ENCODE measurements at regions not wholly inside any gene's neighbourhood (a gene's known extent, or its start where the extent isn't known, plus 50 kb on each side); places are given as distances from the start of the nearest gene placed in this dataset.
"Not testable (repeated sequence)": the region's sequence is repeated elsewhere in the genome, so short reads cannot be mapped to it uniquely, and the experiment has no call there.

GRCh38 chr3:106104078-106104477 is 235.3 kb upstream of the CBLB start:
- no peak for DNase-seq
- intact Hi-C loops (cut with DNase I): no loop called here

DNA sequence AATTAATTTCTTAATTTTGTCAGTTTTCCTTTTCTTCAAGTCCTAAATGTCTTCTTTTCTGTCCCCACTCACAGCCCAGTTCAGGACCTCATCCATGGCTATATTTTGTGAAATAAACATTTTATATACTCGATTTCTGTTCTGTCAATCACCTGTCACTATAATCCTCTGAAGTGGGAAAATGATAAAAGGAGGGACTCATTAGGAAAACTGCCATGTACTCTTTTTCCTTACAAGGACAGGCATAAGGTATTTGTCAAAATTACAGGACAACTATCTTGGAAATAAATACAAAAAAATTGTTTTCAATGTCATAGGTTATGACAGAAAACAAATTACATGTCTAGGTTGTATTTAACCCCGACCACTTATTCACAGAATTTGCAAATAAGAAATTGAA is 240.1 kb upstream of the CBLB start:
- intact Hi-C loops (cut with DNase I): no loop called here
- no peak for DNase-seq

- DNase-seq; intact Hi-C loops (cut with DNase I): not testable (repeated sequence)
These were observed 243.7 kb upstream of the CBLB start for GRCh38 chr3:106112561-106112960.

DNA sequence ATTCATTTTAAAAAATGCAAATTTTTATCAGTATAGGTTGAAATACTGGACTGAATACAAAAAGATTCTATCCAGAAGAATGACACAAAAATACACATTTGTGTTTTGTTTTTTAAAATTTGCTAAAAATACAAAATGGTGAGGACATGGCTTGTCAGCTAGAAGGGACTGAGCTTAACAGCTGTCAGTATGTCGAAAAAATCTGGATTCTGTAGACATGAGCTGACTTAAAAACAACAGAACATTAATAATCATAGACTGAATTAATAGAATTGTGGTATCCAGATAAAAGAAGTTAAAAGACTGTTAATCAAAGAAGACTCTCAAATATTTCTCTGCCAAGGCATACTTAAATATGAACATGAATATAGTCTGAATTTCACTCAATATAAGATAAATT is 244.9 kb upstream of the CBLB start:
- intact Hi-C loops (cut with DNase I): no loop called here
- no peak for DNase-seq

- DNase-seq: no peak
- intact Hi-C loops (cut with DNase I): no loop called here
These were observed 245.4 kb upstream of the CBLB start for GRCh38 chr3:106114220-106114619.

- intact Hi-C loops (cut with DNase I): no loop called here
- no peak for DNase-seq
These were observed 246.0 kb upstream of the CBLB start for GRCh38 chr3:106114848-106115247.

- DNase-seq: no peak
- intact Hi-C loops (cut with DNase I): no loop called here
These were observed 246.7 kb upstream of the CBLB start for GRCh38 chr3:106115557-106115956.

DNA sequence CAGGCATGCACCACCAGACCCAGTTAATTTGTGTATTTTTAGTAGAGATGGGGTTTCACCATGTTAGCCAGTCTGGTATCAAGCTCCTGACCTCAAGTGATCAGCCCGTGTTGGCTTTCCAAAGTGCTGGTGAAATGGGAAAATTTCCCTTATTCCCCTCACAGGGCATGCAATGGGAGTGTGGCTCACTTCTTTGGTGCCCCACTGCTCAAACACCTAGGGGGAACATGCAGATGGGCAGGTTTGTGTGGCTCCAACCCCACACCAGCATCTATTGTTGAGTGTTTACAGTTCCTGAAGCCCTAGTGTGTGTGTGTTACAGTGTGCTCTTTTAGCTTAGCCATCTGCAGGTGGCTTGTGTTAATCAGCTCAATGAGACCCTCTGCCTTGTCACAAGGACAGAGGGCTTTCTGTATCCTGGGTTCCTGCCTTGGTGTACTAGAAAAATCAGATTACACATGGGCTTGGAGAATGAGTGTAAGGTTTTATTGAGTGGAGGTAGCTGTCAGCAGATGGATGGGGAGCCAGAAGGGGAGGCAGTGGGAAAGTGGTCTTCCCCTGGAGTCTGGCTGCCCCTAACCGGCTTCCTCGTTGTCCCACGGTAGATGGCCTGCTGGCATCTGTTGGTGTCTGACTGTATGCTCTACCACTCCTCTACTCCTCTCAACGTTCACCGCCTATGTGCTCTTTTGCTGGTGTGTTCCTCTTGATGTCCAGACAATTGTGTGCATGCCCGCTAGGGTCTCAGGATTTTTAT is 248.1 kb upstream of the CBLB start:
- no peak for DNase-seq
- intact Hi-C loops (cut with DNase I): no loop called here

GRCh38 chr3:106117490-106117858 is 248.7 kb upstream of the CBLB start:
- no peak for DNase-seq
- intact Hi-C loops (cut with DNase I): no loop called here

- intact Hi-C loops (cut with DNase I): no loop called here
- no peak for DNase-seq
These were observed 250.8 kb upstream of the CBLB start for GRCh38 chr3:106119614-106120082.

DNA sequence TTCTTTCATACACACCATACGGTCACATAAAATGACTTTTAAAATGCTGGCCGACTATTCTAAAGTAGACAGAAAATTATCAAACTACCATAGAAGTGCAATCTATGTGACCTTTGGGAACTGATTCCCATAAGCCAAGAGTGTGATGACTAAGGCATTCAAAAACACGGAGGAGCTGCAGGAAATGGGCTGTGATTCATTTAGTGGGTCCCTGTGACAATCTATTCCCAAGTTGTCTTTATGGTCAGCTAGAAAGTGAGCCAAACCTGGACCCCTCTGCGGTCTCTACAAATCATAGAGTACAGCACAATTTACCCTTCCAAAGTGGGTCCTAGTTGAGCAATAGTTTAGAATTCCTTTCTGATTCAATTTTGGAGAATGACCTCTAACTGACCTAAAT is 251.5 kb upstream of the CBLB start:
- no peak for DNase-seq

DNA sequence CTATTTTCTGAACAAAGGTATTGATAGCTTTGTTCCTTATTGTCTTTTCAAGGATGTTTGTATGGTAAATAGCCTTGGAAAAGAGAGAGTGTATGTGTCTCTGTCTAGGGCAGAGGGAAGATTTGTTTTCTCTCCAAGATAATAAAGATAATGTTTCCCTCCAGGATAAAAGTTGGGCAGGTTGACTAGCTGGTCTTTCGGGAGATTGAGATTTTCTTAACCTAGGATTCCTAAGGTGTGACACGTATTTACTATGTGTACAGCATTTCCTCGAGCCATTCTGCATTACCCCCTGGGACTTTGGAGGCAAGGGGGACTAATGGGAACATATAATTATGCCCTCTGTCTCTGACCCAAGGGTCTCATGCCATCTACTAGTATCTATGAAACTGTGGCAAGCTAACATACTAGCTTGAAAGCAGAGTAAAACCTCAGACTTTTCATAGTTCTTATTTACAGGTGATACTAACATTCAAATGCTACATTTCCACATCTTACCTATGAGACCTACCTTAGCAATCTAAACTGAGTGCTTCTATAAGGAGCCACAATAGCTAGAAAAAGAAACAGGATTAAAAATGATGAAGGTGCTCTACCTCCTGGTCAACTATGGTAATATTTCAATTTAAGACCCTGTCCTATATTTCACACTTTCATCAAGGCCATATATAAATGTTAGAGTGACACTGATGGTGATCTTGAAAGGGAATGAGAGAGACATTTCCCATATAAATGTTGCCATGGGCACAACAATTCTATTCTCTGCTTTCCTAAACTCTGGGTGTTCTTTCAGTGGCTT is 252.9 kb upstream of the CBLB start:
- no peak for DNase-seq
- intact Hi-C loops (cut with DNase I): no loop called here

More for the DNA sequence above, 251.5 kb upstream of the CBLB start:
- intact Hi-C loops (cut with DNase I): no loop called here

DNA sequence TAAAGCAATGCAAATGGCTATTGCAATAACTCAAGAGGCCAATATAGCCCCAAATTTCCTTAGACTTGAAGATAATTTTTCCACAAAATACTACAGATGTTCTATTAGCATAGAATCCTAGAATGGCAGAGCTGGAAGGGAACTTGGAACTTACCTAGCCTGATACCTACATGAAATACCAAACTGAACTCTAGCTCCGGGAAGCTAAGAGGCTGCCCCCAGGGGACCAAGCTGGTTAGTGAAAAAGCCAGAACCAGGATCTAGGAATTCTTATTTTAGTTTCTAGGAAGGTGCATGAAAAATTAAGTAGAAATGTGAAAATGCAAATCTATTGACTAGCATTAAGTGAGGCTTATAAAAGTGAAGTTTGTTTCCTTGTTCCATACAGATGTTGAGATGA is 256.0 kb upstream of the CBLB start:
- intact Hi-C loops (cut with DNase I): no loop called here
- DNase-seq: no peak

- intact Hi-C loops (cut with DNase I): no loop called here
- no peak for DNase-seq
These were observed 256.5 kb upstream of the CBLB start for GRCh38 chr3:106125321-106125720.

- intact Hi-C loops (cut with DNase I): no loop called here
- DNase-seq: no peak
These were observed 257.4 kb upstream of the CBLB start for GRCh38 chr3:106126067-106126845.

- no peak for DNase-seq
- intact Hi-C loops (cut with DNase I): no loop called here
These were observed 258.0 kb upstream of the CBLB start for GRCh38 chr3:106126846-106127235.

DNA sequence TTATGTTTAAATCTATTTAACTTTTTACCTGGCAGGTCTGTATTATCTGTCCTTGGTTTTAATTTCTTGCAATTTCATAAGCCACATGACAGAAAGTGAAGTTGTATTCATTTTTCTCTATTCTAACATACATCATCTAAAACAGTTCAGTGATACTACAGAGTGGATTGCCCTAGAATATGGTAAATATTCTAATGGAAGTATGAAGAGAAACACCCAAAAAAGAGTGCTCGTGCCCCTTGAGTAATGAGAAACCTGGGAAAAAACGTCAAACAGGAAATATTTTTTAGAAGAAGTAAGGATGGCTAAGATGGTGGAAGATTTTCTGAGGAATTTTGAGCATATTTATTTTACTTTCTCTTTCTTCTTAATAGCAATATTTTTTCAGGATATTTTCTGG is 261.1 kb upstream of the CBLB start:
- intact Hi-C loops (cut with DNase I): no loop called here

DNA sequence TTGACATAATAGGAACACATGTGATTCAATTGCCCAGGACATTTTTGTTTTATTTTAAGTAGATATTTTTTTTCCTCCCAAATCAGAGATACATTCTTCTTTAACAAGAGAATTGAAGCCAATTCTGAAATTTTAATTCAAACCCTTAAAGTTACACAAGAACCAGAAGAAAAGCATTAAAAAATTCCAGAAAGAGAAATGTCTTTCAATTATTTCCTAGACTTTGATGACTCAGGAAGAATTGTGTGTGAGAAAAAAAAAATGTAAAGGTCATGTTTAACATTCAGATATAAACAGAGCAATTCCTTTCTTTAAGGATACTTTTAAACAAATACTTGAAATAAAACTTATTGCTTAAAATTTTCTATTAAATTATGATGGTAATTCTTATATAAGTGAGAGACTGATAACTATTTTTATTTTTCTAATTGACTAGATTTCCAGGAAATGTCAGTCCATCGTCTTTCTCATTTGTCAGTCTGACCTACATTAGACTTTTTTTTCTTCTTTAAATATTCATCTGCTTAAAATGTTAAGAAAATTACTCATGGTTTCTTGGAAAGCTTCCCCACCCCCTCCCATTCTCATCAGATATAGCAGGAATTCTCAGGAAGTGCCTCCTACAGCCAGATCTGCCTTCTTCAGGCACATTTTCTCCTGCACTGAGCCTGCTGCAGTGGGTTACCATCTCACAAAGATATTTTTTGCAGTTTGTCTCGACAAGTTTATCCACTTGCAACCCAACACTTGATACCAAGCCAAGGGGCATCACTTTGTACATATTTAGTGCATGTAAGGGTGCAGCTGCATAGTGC is 261.8 kb upstream of the CBLB start:
- DNase-seq: peak in 18 of 42 donors; percentile 2 to 63 (median 27)
- intact Hi-C loops (cut with DNase I): no loop called here

More for the DNA sequence above, 261.1 kb upstream of the CBLB start:
- no peak for DNase-seq
